Activated CD4-positive, alpha-beta T cell treated with anti-CD3 and anti-CD28 coated beads, Interleukin-2, amount 10 ng/mL, durations not matched to agents 24 days and 14 days (primary cell): ENCODE measurements at regions not wholly inside any gene's neighbourhood (a gene's known extent, or its start where the extent isn't known, plus 50 kb on each side); places are given as distances from the start of the nearest gene placed in this dataset.

Experiments used
- DNase-seq: peaks from one replicate; pipeline ENCODE4 v3.0.0; 2022
- H3K27ac Mint-ChIP-seq: one replicate; pipeline ENCODE4 v1.8.0; 2022; ENCODE audit warnings: mild to moderate bottlenecking, mixed read lengths
- H3K27me3 Mint-ChIP-seq: one replicate; pipeline ENCODE4 v1.8.0; 2022; ENCODE audit warnings: mixed read lengths
- H3K36me3 Mint-ChIP-seq: one replicate; pipeline ENCODE4 v1.8.0; 2022; ENCODE audit warnings: low read depth, mild to moderate bottlenecking, mixed read lengths
- H3K4me1 Mint-ChIP-seq: one replicate; pipeline ENCODE4 v1.8.0; 2021; ENCODE audit warnings: mixed read lengths
- H3K4me3 Mint-ChIP-seq: one replicate; pipeline ENCODE4 v1.8.0; 2022; ENCODE audit warnings: mild to moderate bottlenecking, moderate library complexity, mixed read lengths
- H3K9me3 Mint-ChIP-seq: one replicate; pipeline ENCODE4 v1.8.0; 2021; ENCODE audit warnings: mixed read lengths
- intact Hi-C: fragments of 100-400 bp; cut with micrococcal nuclease; formaldehyde crosslinking; loops from one replicate; pipeline ENCODE4 v1.15.1; 2023

GRCh38 chr6:118761645-118762044 lies 110.3 kb upstream of the CEP85L start:
- H3K4me1 Mint-ChIP-seq: peaks cover 13% of the 10 kb centered on the region
- intact Hi-C loops: no loop called here
- no peak overlapping the region for H3K4me3 Mint-ChIP-seq
- DNase-seq: no peak
- peaks cover 9% of the 10 kb centered on the region for H3K27me3 Mint-ChIP-seq
- H3K9me3 Mint-ChIP-seq: no peaks in the 10 kb centered on the region
- H3K36me3 Mint-ChIP-seq: no peaks in the 10 kb centered on the region
- no peak overlapping the region for H3K27ac Mint-ChIP-seq

DNA sequence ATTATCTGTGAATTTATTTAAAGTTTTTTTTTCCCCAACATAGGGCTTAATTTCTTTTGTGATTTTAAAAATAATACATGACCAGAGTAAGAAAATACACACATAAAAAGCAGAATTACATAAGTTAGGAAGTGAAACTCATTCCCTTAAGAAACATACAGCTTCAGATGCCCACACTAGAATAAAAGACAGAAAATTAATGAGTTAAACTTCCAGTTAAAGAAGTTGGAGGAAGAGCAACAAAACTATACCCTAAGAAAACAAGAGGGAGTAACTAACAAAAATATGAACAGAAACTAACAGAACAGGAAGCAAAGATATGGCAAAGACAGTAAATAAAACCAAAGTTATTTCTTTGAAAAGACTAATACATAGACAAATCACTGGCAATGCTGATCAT lies 107.6 kb upstream of the CEP85L start:
- Mint-ChIP-seq H3K27me3 (peaks cover 9% of the 10 kb centered on the region), H3K4me3 (no peak overlapping the region), H3K9me3 (no peaks in the 10 kb centered on the region), H3K36me3 (no peaks in the 10 kb centered on the region), H3K4me1 (peaks cover 17% of the 10 kb centered on the region), H3K27ac (no peak overlapping the region)
- intact Hi-C loops: no loop called here
- no peak for DNase-seq

DNA sequence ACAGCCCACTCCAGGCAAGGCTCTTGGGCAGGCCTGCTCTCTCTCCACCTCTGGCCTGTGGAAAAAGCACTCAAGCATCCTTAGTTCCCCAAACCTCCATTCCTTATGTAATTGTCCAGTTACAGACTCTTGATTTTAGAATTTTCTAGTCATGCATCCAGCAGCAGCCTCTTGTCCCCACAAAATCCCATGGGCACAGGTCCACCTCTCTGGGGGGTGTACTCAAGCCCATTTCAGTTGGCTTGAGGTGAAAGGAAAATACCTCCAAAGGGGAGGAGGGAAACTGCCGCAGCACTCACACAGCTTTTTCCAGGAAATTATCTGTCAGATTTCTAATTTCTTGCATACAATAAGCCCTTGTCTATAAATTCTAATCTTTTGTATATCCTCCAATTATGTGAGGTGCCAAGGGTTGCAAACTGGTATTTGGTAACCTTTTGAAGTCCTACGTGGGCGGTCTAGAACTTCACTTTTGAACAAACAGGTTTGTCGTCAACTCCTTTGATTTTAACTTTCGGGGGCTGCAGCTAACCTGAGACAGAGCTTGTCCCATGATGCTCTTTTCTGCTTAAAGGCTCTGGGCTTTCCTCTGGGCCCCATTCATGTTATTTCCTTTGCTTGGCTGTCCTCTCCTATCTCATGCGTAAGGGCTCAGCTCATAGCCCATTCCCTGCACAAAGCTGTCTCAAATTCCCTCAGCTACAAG lies 104.7 kb upstream of the CEP85L start:
- Mint-ChIP-seq H3K4me1 (peaks cover 15% of the 10 kb centered on the region), H3K4me3 (peak overlapping the region; percentile 18), H3K27me3 (peaks cover 9% of the 10 kb centered on the region), H3K9me3 (peaks cover 11% of the 10 kb centered on the region), H3K36me3 (no peaks in the 10 kb centered on the region), H3K27ac (peak overlapping the region; percentile 10)
- DNase-seq: no peak
- intact Hi-C loops: no loop called here

GRCh38 chr6:118752803-118753202 lies 101.4 kb upstream of the CEP85L start:
- no peaks in the 10 kb centered on the region for H3K36me3 Mint-ChIP-seq
- no peak for DNase-seq
- no peak overlapping the region for H3K27ac Mint-ChIP-seq
- intact Hi-C loops: no loop called here
- H3K4me3 Mint-ChIP-seq: no peak overlapping the region
- H3K27me3 Mint-ChIP-seq: no peaks in the 10 kb centered on the region
- H3K4me1 Mint-ChIP-seq: peaks cover 15% of the 10 kb centered on the region
- H3K9me3 Mint-ChIP-seq: peaks cover 12% of the 10 kb centered on the region

GRCh38 chr6:118751072-118751471 lies 99.7 kb upstream of the CEP85L start:
- peaks cover 18% of the 10 kb centered on the region for H3K4me1 Mint-ChIP-seq
- H3K9me3 Mint-ChIP-seq: peaks cover 12% of the 10 kb centered on the region
- intact Hi-C loops: loop anchor here (2.0 kb wide), 1 partner anchor 14 kb away; no protein-coding TSS in a partner anchor
- H3K27ac Mint-ChIP-seq: no peak overlapping the region
- no peak overlapping the region for H3K4me3 Mint-ChIP-seq
- H3K27me3 Mint-ChIP-seq: no peaks in the 10 kb centered on the region
- no peak for DNase-seq
- H3K36me3 Mint-ChIP-seq: no peaks in the 10 kb centered on the region

DNA sequence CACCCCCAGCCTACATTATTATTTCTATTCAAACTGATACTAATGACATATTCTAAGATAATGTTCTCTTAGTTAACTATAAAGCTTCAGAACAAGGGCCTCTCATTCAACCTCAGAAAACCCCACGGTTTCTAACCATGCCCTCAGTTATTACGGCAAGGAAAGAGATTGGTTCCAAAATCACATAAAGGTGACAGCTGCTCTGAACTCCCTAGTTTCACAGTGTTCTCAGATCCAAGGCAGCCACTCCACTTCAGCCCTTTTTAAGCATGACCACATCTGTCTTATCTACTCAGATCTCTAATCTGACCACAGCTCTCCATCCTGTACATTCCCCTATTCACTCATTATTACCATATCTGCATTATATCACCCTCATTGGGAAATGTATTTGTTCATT lies 98.8 kb upstream of the CEP85L start:
- no peak for DNase-seq
- intact Hi-C loops: loop anchor here (2.0 kb wide), 1 partner anchor 13 kb away; no protein-coding TSS in a partner anchor
- no peaks in the 10 kb centered on the region for H3K27me3 Mint-ChIP-seq
- no peak overlapping the region for H3K4me3 Mint-ChIP-seq
- H3K4me1 Mint-ChIP-seq: peaks cover 15% of the 10 kb centered on the region
- peaks cover 12% of the 10 kb centered on the region for H3K9me3 Mint-ChIP-seq
- H3K36me3 Mint-ChIP-seq: no peaks in the 10 kb centered on the region
- H3K27ac Mint-ChIP-seq: no peak overlapping the region

- H3K4me3 Mint-ChIP-seq: no peak overlapping the region
These were observed 97.1 kb upstream of the CEP85L start for GRCh38 chr6:118748311-118749062.

GRCh38 chr6:118746825-118747174 lies 95.4 kb upstream of the CEP85L start:
- intact Hi-C loops: no loop called here
- Mint-ChIP-seq H3K27me3 (no peaks in the 10 kb centered on the region), H3K4me3 (no peak overlapping the region), H3K36me3 (no peaks in the 10 kb centered on the region), H3K4me1 (peaks cover 15% of the 10 kb centered on the region), H3K9me3 (peaks cover 4% of the 10 kb centered on the region), H3K27ac (no peak overlapping the region)
- DNase-seq: no peak

More at GRCh38 chr6:118748311-118749062, 97.1 kb upstream of the CEP85L start:
- Mint-ChIP-seq H3K4me1 (peaks cover 15% of the 10 kb centered on the region), H3K36me3 (no peaks in the 10 kb centered on the region), H3K27me3 (no peaks in the 10 kb centered on the region), H3K27ac (no peak overlapping the region), H3K9me3 (peaks cover 12% of the 10 kb centered on the region)
- DNase-seq: no peak
- intact Hi-C loops: no loop called here

GRCh38 chr6:118746145-118746824 lies 94.9 kb upstream of the CEP85L start:
- Mint-ChIP-seq H3K9me3 (peaks cover 2% of the 10 kb centered on the region), H3K36me3 (no peaks in the 10 kb centered on the region), H3K27ac (no peak overlapping the region), H3K4me3 (no peak overlapping the region), H3K27me3 (no peaks in the 10 kb centered on the region), H3K4me1 (peaks cover 15% of the 10 kb centered on the region)
- intact Hi-C loops: no loop called here
- DNase-seq: no peak

DNA sequence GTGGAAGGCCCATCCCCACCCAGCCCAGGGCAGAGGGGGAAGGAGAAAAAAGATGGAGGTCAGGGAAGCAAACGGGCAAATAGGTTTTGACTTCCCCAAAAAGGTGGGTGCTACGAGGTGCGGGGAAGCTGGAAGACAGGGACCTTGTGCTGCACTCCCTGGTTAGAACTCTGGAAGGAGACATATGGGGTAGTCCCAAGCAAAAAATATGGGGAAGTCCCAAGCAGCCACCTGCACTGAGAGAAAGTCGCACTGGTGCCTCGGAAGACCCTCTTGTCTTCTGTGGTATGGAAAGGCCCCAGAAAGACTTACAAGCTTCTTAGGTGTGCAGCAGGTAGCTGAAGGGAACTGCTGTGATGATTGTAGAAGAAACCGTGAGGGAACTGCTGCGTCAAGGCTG lies 93.8 kb upstream of the CEP85L start:
- H3K4me1 Mint-ChIP-seq: peaks cover 16% of the 10 kb centered on the region
- no peak for DNase-seq
- no peak overlapping the region for H3K27ac Mint-ChIP-seq
- no peaks in the 10 kb centered on the region for H3K36me3 Mint-ChIP-seq
- intact Hi-C loops: no loop called here
- no peak overlapping the region for H3K4me3 Mint-ChIP-seq
- H3K9me3 Mint-ChIP-seq: no peaks in the 10 kb centered on the region
- H3K27me3 Mint-ChIP-seq: no peaks in the 10 kb centered on the region

DNA sequence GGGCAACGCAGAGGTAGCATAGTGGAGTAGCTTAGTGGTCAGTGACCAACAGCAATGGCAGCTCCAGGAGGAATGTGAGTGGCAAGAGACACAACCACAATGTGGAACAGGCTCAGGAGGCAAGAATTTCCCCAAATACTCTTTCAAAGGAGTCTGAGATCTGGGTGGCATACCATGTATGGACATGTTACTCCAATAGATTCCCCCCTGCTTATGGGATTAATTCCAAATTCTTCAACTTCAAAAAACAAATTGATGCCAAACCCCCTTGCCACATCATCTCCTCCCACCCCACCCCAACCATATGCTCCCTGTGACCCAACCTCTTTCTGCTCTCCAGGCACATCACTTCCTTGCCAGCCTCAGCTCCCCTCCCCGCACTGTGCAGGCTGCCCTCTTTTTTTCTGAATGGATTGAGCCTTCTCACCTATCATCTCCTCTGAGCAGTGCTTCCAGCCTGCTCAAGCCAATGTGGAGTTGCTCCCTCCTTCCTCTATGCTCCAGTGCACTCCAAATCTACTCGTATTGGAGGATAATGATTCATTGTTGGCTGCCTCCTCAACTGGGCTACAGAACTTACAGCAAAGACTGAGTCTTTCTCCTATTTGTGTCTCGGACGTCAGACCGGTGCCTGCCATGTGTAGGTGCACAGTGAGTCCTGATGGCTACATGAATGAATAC lies 93.0 kb upstream of the CEP85L start:
- DNase-seq: no peak
- no peaks in the 10 kb centered on the region for H3K9me3 Mint-ChIP-seq
- intact Hi-C loops: no loop called here
- H3K4me3 Mint-ChIP-seq: no peak overlapping the region
- no peaks in the 10 kb centered on the region for H3K36me3 Mint-ChIP-seq
- H3K27me3 Mint-ChIP-seq: no peaks in the 10 kb centered on the region
- no peak overlapping the region for H3K27ac Mint-ChIP-seq
- peaks cover 16% of the 10 kb centered on the region for H3K4me1 Mint-ChIP-seq

- intact Hi-C loops: no loop called here
These were observed 92.4 kb upstream of the CEP85L start for GRCh38 chr6:118743746-118744145.

DNA sequence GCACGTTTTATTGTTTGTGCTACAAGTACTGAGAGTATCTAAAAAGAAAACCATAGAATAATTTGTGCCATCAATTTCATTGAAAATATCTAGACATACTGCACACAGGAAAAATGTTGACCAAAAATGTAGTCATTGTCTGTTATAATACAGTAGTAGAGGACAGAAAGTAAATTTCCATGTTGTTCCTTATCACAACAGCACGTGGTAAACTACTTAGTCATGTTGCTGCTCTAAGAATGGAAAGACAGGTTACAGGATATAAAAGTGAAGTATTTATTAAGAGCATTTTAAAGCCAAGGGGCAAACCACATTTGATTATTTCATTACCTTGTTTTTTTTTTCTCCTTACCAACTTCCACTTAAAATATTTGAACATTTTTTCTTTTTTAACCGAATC lies 89.0 kb upstream of the CEP85L start:
- intact Hi-C loops: no loop called here
- H3K4me1 Mint-ChIP-seq: peaks cover 17% of the 10 kb centered on the region
- no peaks in the 10 kb centered on the region for H3K36me3 Mint-ChIP-seq
- DNase-seq: no peak
- no peak overlapping the region for H3K4me3 Mint-ChIP-seq
- H3K27ac Mint-ChIP-seq: no peak overlapping the region
- no peaks in the 10 kb centered on the region for H3K9me3 Mint-ChIP-seq
- no peaks in the 10 kb centered on the region for H3K27me3 Mint-ChIP-seq

More at GRCh38 chr6:118743746-118744145, 92.4 kb upstream of the CEP85L start:
- no peak for DNase-seq
- Mint-ChIP-seq H3K27me3 (no peaks in the 10 kb centered on the region), H3K4me1 (peaks cover 20% of the 10 kb centered on the region), H3K27ac (no peak overlapping the region), H3K4me3 (no peak overlapping the region), H3K36me3 (no peaks in the 10 kb centered on the region), H3K9me3 (no peaks in the 10 kb centered on the region)
